K562 (cell line): ENCODE measurements at regions not wholly inside any gene's neighbourhood (a gene's known extent, or its start where the extent isn't known, plus 50 kb on each side); places are given as distances from the start of the nearest gene placed in this dataset.
A peak's percentile ranks its signal among the peaks of the same experiment; 100 is the strongest.

ENCODE experiments used
- BDP1 ChIP-seq: IDR thresholded peaks from 3 replicates; pipeline ENCODE4 v1.6.1; 2011; ENCODE audit not compliant: insufficient read length, insufficient read depth
- DNMT1 ChIP-seq: fragments of 450-650 bp; IDR thresholded peaks from 2 replicates; pipeline ENCODE4 v1.6.1; 2016; ENCODE audit warnings: antibody characterized with exemption, mild to moderate bottlenecking
- NFYB ChIP-seq: IDR thresholded peaks from 2 replicates; pipeline ENCODE4 v1.6.1; 2011; ENCODE audit warnings: mild to moderate bottlenecking, moderate library complexity; ENCODE audit not compliant: insufficient read length; ENCODE audit errors: extremely low read depth
- RBFOX2 ChIP-seq: fragments of 200-400 bp; formaldehyde crosslinking; IDR thresholded peaks from 2 replicates; pipeline ENCODE4 v1.6.1; 2017; ENCODE audit warnings: low read depth, mild to moderate bottlenecking, low read length, moderate library complexity
- SIX5 ChIP-seq, 2 experiments: IDR thresholded peaks; 2 replicates each; pipeline ENCODE4 v1.6.1; 2011; ENCODE audit warnings: low read length in 2 of 2, borderline replicate concordance in 1 of 2, low read depth in 1 of 2, mild to moderate bottlenecking in 1 of 2, moderate library complexity in 1 of 2; ENCODE audit not compliant: insufficient read depth in 1 of 2
- XRCC5 ChIP-seq: fragments of 200-400 bp; formaldehyde crosslinking; IDR thresholded peaks from 2 replicates; pipeline ENCODE4 v1.6.1; 2017; ENCODE audit warnings: low read depth, mild to moderate bottlenecking, low read length
- TF ChIP-seq, protein P1 (sequence below): fragments of 250-450 bp; sonication (Bioruptor Pico); IDR thresholded peaks from 2 replicates; pipeline ENCODE4 v1.4.0; 2020

GRCh38 chr1:11590395-11590794 lies 63.8 kb downstream of the FBXO2 start (continued):
- TF ChIP-seq, protein P1, sequence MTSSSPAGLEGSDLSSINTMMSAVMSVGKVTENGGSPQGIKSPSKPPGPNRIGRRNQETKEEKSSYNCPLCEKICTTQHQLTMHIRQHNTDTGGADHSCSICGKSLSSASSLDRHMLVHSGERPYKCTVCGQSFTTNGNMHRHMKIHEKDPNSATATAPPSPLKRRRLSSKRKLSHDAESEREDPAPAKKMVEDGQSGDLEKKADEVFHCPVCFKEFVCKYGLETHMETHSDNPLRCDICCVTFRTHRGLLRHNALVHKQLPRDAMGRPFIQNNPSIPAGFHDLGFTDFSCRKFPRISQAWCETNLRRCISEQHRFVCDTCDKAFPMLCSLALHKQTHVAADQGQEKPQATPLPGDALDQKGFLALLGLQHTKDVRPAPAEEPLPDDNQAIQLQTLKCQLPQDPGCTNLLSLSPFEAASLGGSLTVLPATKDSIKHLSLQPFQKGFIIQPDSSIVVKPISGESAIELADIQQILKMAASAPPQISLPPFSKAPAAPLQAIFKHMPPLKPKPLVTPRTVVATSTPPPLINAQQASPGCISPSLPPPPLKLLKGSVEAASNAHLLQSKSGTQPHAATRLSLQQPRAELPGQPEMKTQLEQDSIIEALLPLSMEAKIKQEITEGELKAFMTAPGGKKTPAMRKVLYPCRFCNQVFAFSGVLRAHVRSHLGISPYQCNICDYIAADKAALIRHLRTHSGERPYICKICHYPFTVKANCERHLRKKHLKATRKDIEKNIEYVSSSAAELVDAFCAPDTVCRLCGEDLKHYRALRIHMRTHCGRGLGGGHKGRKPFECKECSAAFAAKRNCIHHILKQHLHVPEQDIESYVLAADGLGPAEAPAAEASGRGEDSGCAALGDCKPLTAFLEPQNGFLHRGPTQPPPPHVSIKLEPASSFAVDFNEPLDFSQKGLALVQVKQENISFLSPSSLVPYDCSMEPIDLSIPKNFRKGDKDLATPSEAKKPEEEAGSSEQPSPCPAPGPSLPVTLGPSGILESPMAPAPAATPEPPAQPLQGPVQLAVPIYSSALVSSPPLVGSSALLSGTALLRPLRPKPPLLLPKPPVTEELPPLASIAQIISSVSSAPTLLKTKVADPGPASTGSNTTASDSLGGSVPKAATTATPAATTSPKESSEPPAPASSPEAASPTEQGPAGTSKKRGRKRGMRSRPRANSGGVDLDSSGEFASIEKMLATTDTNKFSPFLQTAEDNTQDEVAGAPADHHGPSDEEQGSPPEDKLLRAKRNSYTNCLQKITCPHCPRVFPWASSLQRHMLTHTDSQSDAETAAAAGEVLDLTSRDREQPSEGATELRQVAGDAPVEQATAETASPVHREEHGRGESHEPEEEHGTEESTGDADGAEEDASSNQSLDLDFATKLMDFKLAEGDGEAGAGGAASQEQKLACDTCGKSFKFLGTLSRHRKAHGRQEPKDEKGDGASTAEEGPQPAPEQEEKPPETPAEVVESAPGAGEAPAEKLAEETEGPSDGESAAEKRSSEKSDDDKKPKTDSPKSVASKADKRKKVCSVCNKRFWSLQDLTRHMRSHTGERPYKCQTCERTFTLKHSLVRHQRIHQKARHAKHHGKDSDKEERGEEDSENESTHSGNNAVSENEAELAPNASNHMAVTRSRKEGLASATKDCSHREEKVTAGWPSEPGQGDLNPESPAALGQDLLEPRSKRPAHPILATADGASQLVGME (CRISPR knock-in tag) = no peak
- no peak for TF ChIP-seq XRCC5
- TF ChIP-seq NFYB = peak; percentile 13
- peak; percentile 45 to 61; a peak in 3 of 4 replicates for TF ChIP-seq SIX5 (IDR thresholded peaks at IDR 0.05; ENCODE audit: borderline replicate concordance in 1 of 2, insufficient read depth in 1 of 2, low read depth in 1 of 2, low read length in 2 of 2)
- TF ChIP-seq RBFOX2 = no peak
- no peak for TF ChIP-seq DNMT1
- no peak for TF ChIP-seq BDP1
- TF ChIP-seq, all 486 proteins: peak for 5
